ENCODE measurements at regions not wholly inside any gene's neighbourhood (a gene's known extent, or its start where the extent isn't known, plus 50 kb on each side); places are given as distances from the start of the nearest gene placed in this dataset.

DNA sequence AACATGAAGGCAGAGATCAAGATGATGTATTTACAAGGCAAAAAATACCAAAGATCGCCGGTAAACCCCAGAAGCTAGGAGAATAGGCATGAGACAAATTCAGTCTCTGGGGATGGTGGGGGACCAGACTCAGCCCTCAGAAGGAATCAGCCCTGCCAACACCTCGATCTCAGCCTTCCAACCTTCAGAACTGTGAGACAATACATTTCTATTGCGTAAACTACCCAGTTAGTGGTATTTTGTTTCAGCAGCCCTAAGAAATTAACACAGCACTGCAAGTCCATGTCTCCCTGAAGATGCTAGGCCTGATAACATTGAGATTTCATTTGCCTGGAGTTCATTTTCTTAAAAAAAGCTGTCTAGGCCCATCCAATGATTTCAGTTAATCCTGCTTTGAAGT lies 622.5 kb downstream of the PTPRC start:
- no peak overlapping the region for H3K27ac ChIP-seq (ENCODE audit: low read length)
- H4K20me1 ChIP-seq (ENCODE audit: insufficient read depth, low read length): no peaks in the 10 kb centered on the region
- no peak overlapping the region for H3K4me2 ChIP-seq (ENCODE audit: low read length)
- no peak overlapping the region for H3K9ac ChIP-seq (ENCODE audit: low read length)
- no peaks in the 10 kb centered on the region for H3K9me3 ChIP-seq (ENCODE audit: insufficient read depth, low read length)
- no peaks in the 10 kb centered on the region for H3K27me3 ChIP-seq (ENCODE audit: low read depth, low read length)
- no peak overlapping the region for H3K4me3 ChIP-seq (ENCODE audit: low read length)
- H3K4me1 ChIP-seq (ENCODE audit: low read length): no peaks in the 10 kb centered on the region
- H3K79me2 ChIP-seq (ENCODE audit: low read length): no peaks in the 10 kb centered on the region
- no peaks in the 10 kb centered on the region for H3K36me3 ChIP-seq (replicated peaks; ENCODE audit: low read depth, low read length)
- TF ChIP-seq EZH2phosphoT487 (IDR thresholded peaks at IDR 0.05; ENCODE audit: low read depth): no peak
- no peak for TF ChIP-seq CTCF (IDR thresholded peaks at IDR 0.05; ENCODE audit: low read depth, low read length)
- no peak overlapping the region for H2AFZ ChIP-seq (ENCODE audit: low read depth, low read length)

GRCh38 chr1:199264283-199264682 lies 625.4 kb downstream of the PTPRC start:
- Histone ChIP-seq H3K4me2 (ENCODE audit: low read length) (no peak overlapping the region), H4K20me1 (ENCODE audit: insufficient read depth, low read length) (no peaks in the 10 kb centered on the region), H3K4me3 (ENCODE audit: low read length) (no peak overlapping the region), H3K79me2 (ENCODE audit: low read length) (no peaks in the 10 kb centered on the region), H3K36me3 (replicated peaks; ENCODE audit: low read depth, low read length) (no peaks in the 10 kb centered on the region), H3K4me1 (ENCODE audit: low read length) (no peaks in the 10 kb centered on the region), H2AFZ (ENCODE audit: low read depth, low read length) (no peak overlapping the region), H3K9me3 (ENCODE audit: insufficient read depth, low read length) (no peaks in the 10 kb centered on the region), H3K9ac (ENCODE audit: low read length) (no peak overlapping the region), H3K27ac (ENCODE audit: low read length) (no peak overlapping the region), H3K27me3 (ENCODE audit: low read depth, low read length) (no peaks in the 10 kb centered on the region)
- no peak for TF ChIP-seq CTCF (IDR thresholded peaks at IDR 0.05; ENCODE audit: low read depth, low read length)
- no peak for TF ChIP-seq EZH2phosphoT487 (IDR thresholded peaks at IDR 0.05; ENCODE audit: low read depth)

DNA sequence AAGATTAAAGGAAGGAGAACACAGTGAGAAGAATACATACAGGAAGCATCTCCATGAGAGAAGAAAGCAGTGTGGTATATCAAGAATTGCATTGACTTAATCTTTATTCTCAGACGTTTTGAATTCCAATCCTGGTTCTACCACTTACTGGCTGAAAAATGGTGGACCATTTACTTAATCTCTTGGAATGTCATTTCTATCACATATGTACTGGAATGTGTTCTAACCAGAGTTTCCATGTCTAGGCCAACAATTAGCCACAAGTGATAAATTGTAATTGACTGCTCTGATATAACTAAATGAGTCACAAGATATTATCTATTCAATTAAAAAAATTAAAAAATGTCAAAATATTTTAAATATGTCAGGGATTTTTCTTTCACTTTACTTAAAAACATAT lies 626.1 kb downstream of the PTPRC start:
- Histone ChIP-seq H2AFZ (ENCODE audit: low read depth, low read length) (no peak overlapping the region), H3K27ac (ENCODE audit: low read length) (no peak overlapping the region), H3K4me2 (ENCODE audit: low read length) (no peak overlapping the region), H3K4me3 (ENCODE audit: low read length) (no peak overlapping the region), H3K9ac (ENCODE audit: low read length) (no peak overlapping the region), H3K27me3 (ENCODE audit: low read depth, low read length) (no peaks in the 10 kb centered on the region), H3K4me1 (ENCODE audit: low read length) (no peaks in the 10 kb centered on the region), H3K36me3 (replicated peaks; ENCODE audit: low read depth, low read length) (no peaks in the 10 kb centered on the region), H3K9me3 (ENCODE audit: insufficient read depth, low read length) (no peaks in the 10 kb centered on the region), H4K20me1 (ENCODE audit: insufficient read depth, low read length) (no peaks in the 10 kb centered on the region), H3K79me2 (ENCODE audit: low read length) (no peaks in the 10 kb centered on the region)
- TF ChIP-seq CTCF (IDR thresholded peaks at IDR 0.05; ENCODE audit: low read depth, low read length): no peak
- no peak for TF ChIP-seq EZH2phosphoT487 (IDR thresholded peaks at IDR 0.05; ENCODE audit: low read depth)

GRCh38 chr1:199265319-199265718 lies 626.5 kb downstream of the PTPRC start:
- no peaks in the 10 kb centered on the region for H4K20me1 ChIP-seq (ENCODE audit: insufficient read depth, low read length)
- H3K9ac ChIP-seq (ENCODE audit: low read length): no peak overlapping the region
- no peak overlapping the region for H2AFZ ChIP-seq (ENCODE audit: low read depth, low read length)
- no peak overlapping the region for H3K4me2 ChIP-seq (ENCODE audit: low read length)
- no peaks in the 10 kb centered on the region for H3K79me2 ChIP-seq (ENCODE audit: low read length)
- H3K27ac ChIP-seq (ENCODE audit: low read length): no peak overlapping the region
- H3K27me3 ChIP-seq (ENCODE audit: low read depth, low read length): no peaks in the 10 kb centered on the region
- no peaks in the 10 kb centered on the region for H3K9me3 ChIP-seq (ENCODE audit: insufficient read depth, low read length)
- H3K36me3 ChIP-seq (replicated peaks; ENCODE audit: low read depth, low read length): no peaks in the 10 kb centered on the region
- no peak overlapping the region for H3K4me3 ChIP-seq (ENCODE audit: low read length)
- no peak for TF ChIP-seq EZH2phosphoT487 (IDR thresholded peaks at IDR 0.05; ENCODE audit: low read depth)
- TF ChIP-seq CTCF (IDR thresholded peaks at IDR 0.05; ENCODE audit: low read depth, low read length): no peak
- no peaks in the 10 kb centered on the region for H3K4me1 ChIP-seq (ENCODE audit: low read length)

All from OCI-LY3 (cell line).